Astrocyte (in vitro differentiated cells and primary cell): ENCODE measurements at regions not wholly inside any gene's neighbourhood (a gene's known extent, or its start where the extent isn't known, plus 50 kb on each side); places are given as distances from the start of the nearest gene placed in this dataset.

Source experiments
- DNase-seq: peaks from one replicate; pipeline ENCODE4 v3.0.0-alpha.2; 2010; ENCODE audit warnings: low read depth
- FAIRE-seq: peaks from 2 replicates; lab custom pipeline; 2011; peaks lifted over from hg19 to GRCh38; lab: Jason Lieb, UNC
- H2AFZ ChIP-seq: 2 replicates; pipeline ENCODE4 v1.6.0; 2012; ENCODE audit warnings: low read depth, low read length, inconsistent platforms
- H3K27ac ChIP-seq: 2 replicates; pipeline ENCODE4 v1.5.1; 2011; ENCODE audit warnings: low read depth, low read length, inconsistent platforms
- H3K27me3 ChIP-seq: 2 replicates; pipeline ENCODE4 v1.6.0; 2011; ENCODE audit warnings: low read length, inconsistent platforms; ENCODE audit not compliant: insufficient read depth
- H3K36me3 ChIP-seq: 2 replicates; pipeline ENCODE4 v1.5.1; 2011; ENCODE audit warnings: low read length, inconsistent platforms; ENCODE audit not compliant: insufficient read depth
- H3K4me1 ChIP-seq: 2 replicates; pipeline ENCODE4 v1.5.1; 2011; ENCODE audit warnings: low read length, inconsistent platforms; ENCODE audit not compliant: insufficient read depth
- H3K4me2 ChIP-seq: 2 replicates; pipeline ENCODE4 v1.6.0; 2012; ENCODE audit warnings: low read length, inconsistent platforms
- H3K4me3 ChIP-seq: 2 replicates; pipeline ENCODE4 v1.5.1; 2011; ENCODE audit warnings: low read depth, mild to moderate bottlenecking, low read length, inconsistent platforms; ENCODE audit not compliant: insufficient read depth
- H3K79me2 ChIP-seq: 2 replicates; pipeline ENCODE4 v1.6.0; 2012; ENCODE audit warnings: mild to moderate bottlenecking, low read length, inconsistent platforms; ENCODE audit not compliant: insufficient read depth
- H3K9ac ChIP-seq: 2 replicates; pipeline ENCODE4 v1.6.0; 2012; ENCODE audit warnings: mild to moderate bottlenecking, low read length, inconsistent platforms
- H3K9me3 ChIP-seq: 2 replicates; pipeline ENCODE4 v1.5.1; 2012; ENCODE audit warnings: low read depth, mild to moderate bottlenecking, low read length, inconsistent platforms; ENCODE audit not compliant: insufficient read depth
- H4K20me1 ChIP-seq: 2 replicates; pipeline ENCODE4 v1.6.0; 2012; ENCODE audit warnings: low read length, inconsistent platforms; ENCODE audit not compliant: insufficient read depth
- H3K27ac Mint-ChIP-seq: one replicate; pipeline ENCODE4 v1.8.0; 2021; ENCODE audit warnings: mild to moderate bottlenecking, mixed read lengths; ENCODE audit not compliant: unreplicated experiment
- H3K27me3 Mint-ChIP-seq: one replicate; pipeline ENCODE4 v1.8.0; 2021; ENCODE audit warnings: low read depth, mixed read lengths; ENCODE audit not compliant: unreplicated experiment
- H3K36me3 Mint-ChIP-seq: one replicate; pipeline ENCODE4 v1.8.0; 2021; ENCODE audit warnings: low read depth, mixed read lengths; ENCODE audit not compliant: unreplicated experiment
- H3K4me1 Mint-ChIP-seq: one replicate; pipeline ENCODE4 v1.8.0; 2021; ENCODE audit warnings: low read depth, mixed read lengths; ENCODE audit not compliant: unreplicated experiment
- H3K4me3 Mint-ChIP-seq: one replicate; pipeline ENCODE4 v1.8.0; 2021; ENCODE audit warnings: mild to moderate bottlenecking, moderate library complexity, mixed read lengths; ENCODE audit not compliant: unreplicated experiment
- H3K9me3 Mint-ChIP-seq: one replicate; pipeline ENCODE4 v1.8.0; 2021; ENCODE audit warnings: mild to moderate bottlenecking, mixed read lengths; ENCODE audit not compliant: unreplicated experiment
- EZH2 ChIP-seq: IDR thresholded peaks from 2 replicates; pipeline ENCODE4 v1.6.1; 2012; ENCODE audit warnings: mild to moderate bottlenecking, low read length, inconsistent platforms; ENCODE audit not compliant: insufficient read depth
- TF ChIP-seq, protein P1 (sequence below): IDR thresholded peaks from 2 replicates; pipeline ENCODE4 v1.5.1; 2011; ENCODE audit warnings: low read depth, mild to moderate bottlenecking, inconsistent platforms, low read length, moderate library complexity; ENCODE audit not compliant: insufficient read depth

- DNase-seq (no peak), FAIRE-seq (no peak)
- no peak overlapping the region for H3K4me3 Mint-ChIP-seq
- no peaks in the 10 kb centered on the region for H3K27me3 ChIP-seq
- no peak overlapping the region for H3K9ac ChIP-seq
- no peak overlapping the region for H3K4me2 ChIP-seq
- no peaks in the 10 kb centered on the region for H3K9me3 Mint-ChIP-seq
- no peaks in the 10 kb centered on the region for H4K20me1 ChIP-seq
- H3K4me1 Mint-ChIP-seq: no peaks in the 10 kb centered on the region
- H3K4me1 ChIP-seq: no peaks in the 10 kb centered on the region
- no peak overlapping the region for H3K4me3 ChIP-seq
- H2AFZ ChIP-seq: no peak overlapping the region
- no peaks in the 10 kb centered on the region for H3K79me2 ChIP-seq
- no peak overlapping the region for H3K27ac Mint-ChIP-seq
- H3K9me3 ChIP-seq: no peaks in the 10 kb centered on the region
- no peaks in the 10 kb centered on the region for H3K27me3 Mint-ChIP-seq
- no peak overlapping the region for H3K27ac ChIP-seq
- TF ChIP-seq, protein P1, sequence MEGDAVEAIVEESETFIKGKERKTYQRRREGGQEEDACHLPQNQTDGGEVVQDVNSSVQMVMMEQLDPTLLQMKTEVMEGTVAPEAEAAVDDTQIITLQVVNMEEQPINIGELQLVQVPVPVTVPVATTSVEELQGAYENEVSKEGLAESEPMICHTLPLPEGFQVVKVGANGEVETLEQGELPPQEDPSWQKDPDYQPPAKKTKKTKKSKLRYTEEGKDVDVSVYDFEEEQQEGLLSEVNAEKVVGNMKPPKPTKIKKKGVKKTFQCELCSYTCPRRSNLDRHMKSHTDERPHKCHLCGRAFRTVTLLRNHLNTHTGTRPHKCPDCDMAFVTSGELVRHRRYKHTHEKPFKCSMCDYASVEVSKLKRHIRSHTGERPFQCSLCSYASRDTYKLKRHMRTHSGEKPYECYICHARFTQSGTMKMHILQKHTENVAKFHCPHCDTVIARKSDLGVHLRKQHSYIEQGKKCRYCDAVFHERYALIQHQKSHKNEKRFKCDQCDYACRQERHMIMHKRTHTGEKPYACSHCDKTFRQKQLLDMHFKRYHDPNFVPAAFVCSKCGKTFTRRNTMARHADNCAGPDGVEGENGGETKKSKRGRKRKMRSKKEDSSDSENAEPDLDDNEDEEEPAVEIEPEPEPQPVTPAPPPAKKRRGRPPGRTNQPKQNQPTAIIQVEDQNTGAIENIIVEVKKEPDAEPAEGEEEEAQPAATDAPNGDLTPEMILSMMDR: no peak
- TF ChIP-seq EZH2: no peak
- peaks cover 4% of the 10 kb centered on the region for H3K36me3 Mint-ChIP-seq
- H3K36me3 ChIP-seq: no peaks in the 10 kb centered on the region
These were observed 195.9 kb downstream of the OR13H1 start for GRCh38 chrX:131739823-131740222.

- Histone ChIP-seq H3K9ac (no peak overlapping the region), H3K79me2 (no peaks in the 10 kb centered on the region), H3K27me3 (no peaks in the 10 kb centered on the region), H3K4me1 (no peaks in the 10 kb centered on the region), H3K27ac (no peak overlapping the region), H3K4me2 (no peak overlapping the region), H3K4me3 (no peak overlapping the region), H2AFZ (no peak overlapping the region), H3K36me3 (no peaks in the 10 kb centered on the region), H4K20me1 (no peaks in the 10 kb centered on the region), H3K9me3 (no peaks in the 10 kb centered on the region)
- peak; percentile 44 for DNase-seq
- Mint-ChIP-seq H3K27ac (no peak overlapping the region), H3K27me3 (no peaks in the 10 kb centered on the region), H3K4me1 (no peaks in the 10 kb centered on the region), H3K9me3 (no peaks in the 10 kb centered on the region), H3K4me3 (no peak overlapping the region), H3K36me3 (peaks cover 6% of the 10 kb centered on the region)
- peak; percentile 41 for FAIRE-seq
- TF ChIP-seq, protein P1: no peak
- TF ChIP-seq EZH2: no peak
These were observed 197.3 kb downstream of the OR13H1 start for GRCh38 chrX:131741103-131741581.

DNA sequence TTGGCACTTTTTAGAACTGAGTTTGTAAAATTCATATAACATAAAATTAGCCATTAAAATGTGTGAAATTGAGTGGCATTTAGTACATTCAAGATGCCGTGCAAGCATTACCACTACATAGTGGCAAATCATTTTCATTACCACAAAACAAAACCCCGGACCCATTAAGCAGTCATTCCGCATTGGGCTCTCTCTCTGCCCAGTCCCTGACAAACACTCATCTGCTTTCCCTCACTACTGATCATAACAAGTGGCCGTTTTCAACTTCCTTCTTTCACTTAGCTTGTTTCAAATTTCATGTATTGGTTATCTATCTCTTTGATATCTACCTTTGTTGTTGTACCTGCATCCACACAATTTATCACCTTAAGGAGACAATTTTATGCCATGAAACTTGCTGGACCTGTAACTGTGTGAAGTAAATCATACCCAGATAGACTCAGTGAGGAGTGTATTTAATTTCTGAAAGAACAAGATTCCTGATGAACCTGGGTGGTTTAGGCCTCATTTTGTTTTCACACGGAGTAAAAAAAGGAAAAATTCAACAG, 202.1 kb downstream of the OR13H1 start:
- Histone ChIP-seq H3K4me2 (no peak overlapping the region), H4K20me1 (no peaks in the 10 kb centered on the region), H3K4me1 (no peaks in the 10 kb centered on the region), H3K27me3 (no peaks in the 10 kb centered on the region), H2AFZ (no peak overlapping the region), H3K79me2 (no peaks in the 10 kb centered on the region), H3K9ac (no peak overlapping the region), H3K36me3 (no peaks in the 10 kb centered on the region), H3K4me3 (no peak overlapping the region), H3K9me3 (no peaks in the 10 kb centered on the region), H3K27ac (no peak overlapping the region)
- FAIRE-seq (no peak), DNase-seq (no peak)
- peaks cover 8% of the 10 kb centered on the region for H3K36me3 Mint-ChIP-seq
- H3K4me1 Mint-ChIP-seq: no peaks in the 10 kb centered on the region
- no peaks in the 10 kb centered on the region for H3K9me3 Mint-ChIP-seq
- H3K27me3 Mint-ChIP-seq: no peaks in the 10 kb centered on the region
- TF ChIP-seq, protein P1: no peak
- TF ChIP-seq EZH2: no peak
- no peak overlapping the region for H3K4me3 Mint-ChIP-seq
- H3K27ac Mint-ChIP-seq: no peak overlapping the region
